ENCODE measurements at regions not wholly inside any gene's neighbourhood (a gene's known extent, or its start where the extent isn't known, plus 50 kb on each side); places are given as distances from the start of the nearest gene placed in this dataset.

DNA sequence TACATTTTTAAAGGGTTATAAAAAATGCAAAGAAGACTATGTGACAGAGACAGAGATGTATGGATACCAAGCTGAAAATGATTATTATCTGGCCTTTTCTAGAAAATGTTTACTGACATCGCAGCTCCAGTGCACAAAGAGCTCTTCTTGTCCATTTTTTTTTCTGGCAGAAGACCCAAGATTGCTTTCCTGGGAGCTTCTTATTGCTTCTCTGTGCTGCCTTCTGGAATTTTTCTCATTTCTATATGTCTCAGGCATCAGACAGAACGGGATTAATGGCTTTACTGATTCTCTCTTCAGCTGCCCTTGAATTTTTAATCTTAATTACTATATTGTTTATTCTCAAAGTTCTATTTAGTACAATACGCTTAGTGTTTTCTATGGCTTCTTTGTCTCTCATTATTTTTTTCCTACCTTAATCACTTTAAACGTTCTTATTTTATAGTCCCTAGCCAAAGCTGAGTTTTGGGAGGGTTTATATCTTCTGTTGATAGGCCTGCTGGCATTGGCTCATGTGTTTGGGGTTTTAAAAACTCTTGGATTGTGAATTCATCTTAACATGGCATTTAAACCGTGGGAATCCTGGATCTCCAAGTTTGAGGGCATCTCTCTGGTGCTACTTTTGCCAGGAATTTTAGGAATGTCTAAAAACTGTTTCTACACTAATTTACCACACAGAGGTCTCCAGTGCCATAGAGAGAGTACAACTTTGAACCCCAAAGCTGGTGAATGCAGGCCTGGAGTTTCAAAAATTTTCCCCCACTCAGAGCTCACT, 138.9 kb upstream of the LNX1 start:
- Histone ChIP-seq H3K4me1 (ENCODE audit: insufficient read depth, low read length) (no peaks in the 10 kb centered on the region), H4K20me1 (ENCODE audit: insufficient read depth, low read length) (no peaks in the 10 kb centered on the region), H3K27me3 (ENCODE audit: control insufficient read depth in 1 of 2, insufficient read depth in 2 of 2, low read length in 2 of 2) (no peaks in the 10 kb centered on the region; a peak in 2 of 5 replicates), H3K4me3 (replicated peaks in 1 of 3; ENCODE audit: insufficient read depth in 1 of 3, low read depth in 2 of 3, low read length in 3 of 3) (no peak overlapping the region), H3K9me3 (ENCODE audit: low read length) (no peaks in the 10 kb centered on the region), H3K9ac (ENCODE audit: insufficient read depth, low read depth, low read length) (no peak overlapping the region), H3K27ac (ENCODE audit: extremely low read length, insufficient read depth, low read length) (no peak overlapping the region), H3K36me3 (replicated peaks in 1 of 2; ENCODE audit: control insufficient read depth in 1 of 2, insufficient read depth in 2 of 2, low read length in 2 of 2) (no peaks in the 10 kb centered on the region), H3K79me2 (ENCODE audit: insufficient read depth, low read length) (no peaks in the 10 kb centered on the region), H2AFZ (ENCODE audit: low read length) (no peak overlapping the region), H3K4me2 (ENCODE audit: low read depth, low read length) (no peak overlapping the region)
- DNase-seq (ENCODE audit: low spot score): no peak
- ChIA-PET CTCF (ENCODE audit: low intra/inter-chr PET ratio, low total read pairs) (no interaction called here), POLR2A (interaction anchor here (0.5 kb wide), 1 partner anchor 461 kb away, joined by 3 read pairs; no protein-coding TSS in a partner anchor)
- no peak for FAIRE-seq
- intact Hi-C loops (cut with micrococcal nuclease; ENCODE audit: unreplicated experiment) (no loop called here), in situ Hi-C loops (cut with HindIII; ENCODE audit: extremely low pct_ligation_motif_present, low pct_unique_long_range_greater_than_20kb) (no loop called here)
- BruUV-seq (replicated peaks): no TSS peak
- no peak for ATAC-seq
- 17% methylated on average over 5 of the region's 5 CpGs for WGBS (ENCODE audit: low lambda C conversion rate)
- TF ChIP-seq ZC3H13 (CRISPR knock-in tag; IDR thresholded peaks at IDR 0.05): no peak
- TF ChIP-seq MAFK (conservative IDR thresholded peaks at IDR 0.05 in 1 of 2, IDR thresholded peaks at IDR 0.05 in 1 of 2; ENCODE audit: low read length in 2 of 2): no peak
- TF ChIP-seq RCOR2 (CRISPR knock-in tag; IDR thresholded peaks at IDR 0.05): no peak
- TF ChIP-seq PPARG (CRISPR knock-in tag; conservative IDR thresholded peaks at IDR 0.05): no peak
- TF ChIP-seq HCFC1 (IDR thresholded peaks at IDR 0.05; ENCODE audit: low read depth, low read length): no peak
- TF ChIP-seq JDP2 (CRISPR knock-in tag; IDR thresholded peaks at IDR 0.05; ENCODE audit: borderline replicate concordance): no peak
- TF ChIP-seq, protein P1, sequence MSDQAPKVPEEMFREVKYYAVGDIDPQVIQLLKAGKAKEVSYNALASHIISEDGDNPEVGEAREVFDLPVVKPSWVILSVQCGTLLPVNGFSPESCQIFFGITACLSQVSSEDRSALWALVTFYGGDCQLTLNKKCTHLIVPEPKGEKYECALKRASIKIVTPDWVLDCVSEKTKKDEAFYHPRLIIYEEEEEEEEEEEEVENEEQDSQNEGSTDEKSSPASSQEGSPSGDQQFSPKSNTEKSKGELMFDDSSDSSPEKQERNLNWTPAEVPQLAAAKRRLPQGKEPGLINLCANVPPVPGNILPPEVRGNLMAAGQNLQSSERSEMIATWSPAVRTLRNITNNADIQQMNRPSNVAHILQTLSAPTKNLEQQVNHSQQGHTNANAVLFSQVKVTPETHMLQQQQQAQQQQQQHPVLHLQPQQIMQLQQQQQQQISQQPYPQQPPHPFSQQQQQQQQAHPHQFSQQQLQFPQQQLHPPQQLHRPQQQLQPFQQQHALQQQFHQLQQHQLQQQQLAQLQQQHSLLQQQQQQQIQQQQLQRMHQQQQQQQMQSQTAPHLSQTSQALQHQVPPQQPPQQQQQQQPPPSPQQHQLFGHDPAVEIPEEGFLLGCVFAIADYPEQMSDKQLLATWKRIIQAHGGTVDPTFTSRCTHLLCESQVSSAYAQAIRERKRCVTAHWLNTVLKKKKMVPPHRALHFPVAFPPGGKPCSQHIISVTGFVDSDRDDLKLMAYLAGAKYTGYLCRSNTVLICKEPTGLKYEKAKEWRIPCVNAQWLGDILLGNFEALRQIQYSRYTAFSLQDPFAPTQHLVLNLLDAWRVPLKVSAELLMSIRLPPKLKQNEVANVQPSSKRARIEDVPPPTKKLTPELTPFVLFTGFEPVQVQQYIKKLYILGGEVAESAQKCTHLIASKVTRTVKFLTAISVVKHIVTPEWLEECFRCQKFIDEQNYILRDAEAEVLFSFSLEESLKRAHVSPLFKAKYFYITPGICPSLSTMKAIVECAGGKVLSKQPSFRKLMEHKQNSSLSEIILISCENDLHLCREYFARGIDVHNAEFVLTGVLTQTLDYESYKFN (CRISPR knock-in tag; conservative IDR thresholded peaks at IDR 0.05): no peak
- TF ChIP-seq SNRNP70 (IDR thresholded peaks at IDR 0.05; ENCODE audit: low read depth, low read length): no peak
- no peak for TF ChIP-seq SKI (IDR thresholded peaks at IDR 0.05; ENCODE audit: partially characterized antibody)
- no peak for TF ChIP-seq ISL2 (CRISPR knock-in tag; IDR thresholded peaks at IDR 0.05)
- no peak for TF ChIP-seq ZNF850 (CRISPR knock-in tag; conservative IDR thresholded peaks at IDR 0.05)
- TF ChIP-seq, protein P2, sequence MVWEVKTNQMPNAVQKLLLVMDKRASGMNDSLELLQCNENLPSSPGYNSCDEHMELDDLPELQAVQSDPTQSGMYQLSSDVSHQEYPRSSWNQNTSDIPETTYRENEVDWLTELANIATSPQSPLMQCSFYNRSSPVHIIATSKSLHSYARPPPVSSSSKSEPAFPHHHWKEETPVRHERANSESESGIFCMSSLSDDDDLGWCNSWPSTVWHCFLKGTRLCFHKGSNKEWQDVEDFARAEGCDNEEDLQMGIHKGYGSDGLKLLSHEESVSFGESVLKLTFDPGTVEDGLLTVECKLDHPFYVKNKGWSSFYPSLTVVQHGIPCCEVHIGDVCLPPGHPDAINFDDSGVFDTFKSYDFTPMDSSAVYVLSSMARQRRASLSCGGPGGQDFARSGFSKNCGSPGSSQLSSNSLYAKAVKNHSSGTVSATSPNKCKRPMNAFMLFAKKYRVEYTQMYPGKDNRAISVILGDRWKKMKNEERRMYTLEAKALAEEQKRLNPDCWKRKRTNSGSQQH (CRISPR knock-in tag; IDR thresholded peaks at IDR 0.05; ENCODE audit: low read depth): no peak
- TF ChIP-seq, protein P3, sequence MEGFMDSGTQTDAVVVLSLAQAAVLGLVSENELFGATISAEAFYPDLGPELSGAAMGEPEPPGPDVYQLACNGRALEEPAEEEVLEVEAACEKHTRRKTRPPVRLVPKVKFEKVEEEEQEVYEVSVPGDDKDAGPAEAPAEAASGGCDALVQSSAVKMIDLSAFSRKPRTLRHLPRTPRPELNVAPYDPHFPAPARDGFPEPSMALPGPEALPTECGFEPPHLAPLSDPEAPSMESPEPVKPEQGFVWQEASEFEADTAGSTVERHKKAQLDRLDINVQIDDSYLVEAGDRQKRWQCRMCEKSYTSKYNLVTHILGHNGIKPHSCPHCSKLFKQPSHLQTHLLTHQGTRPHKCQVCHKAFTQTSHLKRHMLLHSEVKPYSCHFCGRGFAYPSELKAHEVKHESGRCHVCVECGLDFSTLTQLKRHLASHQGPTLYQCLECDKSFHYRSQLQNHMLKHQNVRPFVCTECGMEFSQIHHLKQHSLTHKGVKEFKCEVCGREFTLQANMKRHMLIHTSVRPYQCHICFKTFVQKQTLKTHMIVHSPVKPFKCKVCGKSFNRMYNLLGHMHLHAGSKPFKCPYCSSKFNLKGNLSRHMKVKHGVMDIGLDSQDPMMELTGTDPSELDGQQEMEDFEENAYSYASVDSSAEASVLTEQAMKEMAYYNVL (CRISPR knock-in tag; IDR thresholded peaks at IDR 0.05; ENCODE audit: borderline replicate concordance): no peak
- TF ChIP-seq FOXK1 (CRISPR knock-in tag; IDR thresholded peaks at IDR 0.05; ENCODE audit: borderline replicate concordance, low read depth): no peak
- no peak for TF ChIP-seq ZNF256 (CRISPR knock-in tag; conservative IDR thresholded peaks at IDR 0.05)
- TF ChIP-seq, protein P4, sequence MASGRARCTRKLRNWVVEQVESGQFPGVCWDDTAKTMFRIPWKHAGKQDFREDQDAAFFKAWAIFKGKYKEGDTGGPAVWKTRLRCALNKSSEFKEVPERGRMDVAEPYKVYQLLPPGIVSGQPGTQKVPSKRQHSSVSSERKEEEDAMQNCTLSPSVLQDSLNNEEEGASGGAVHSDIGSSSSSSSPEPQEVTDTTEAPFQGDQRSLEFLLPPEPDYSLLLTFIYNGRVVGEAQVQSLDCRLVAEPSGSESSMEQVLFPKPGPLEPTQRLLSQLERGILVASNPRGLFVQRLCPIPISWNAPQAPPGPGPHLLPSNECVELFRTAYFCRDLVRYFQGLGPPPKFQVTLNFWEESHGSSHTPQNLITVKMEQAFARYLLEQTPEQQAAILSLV (CRISPR knock-in tag; IDR thresholded peaks at IDR 0.05; ENCODE audit: borderline replicate concordance): no peak
